Thymus (tissue), 11 donors: ENCODE measurements at regions not wholly inside any gene's neighbourhood (a gene's known extent, or its start where the extent isn't known, plus 50 kb on each side); places are given as distances from the start of the nearest gene placed in this dataset.
"Not testable (repeated sequence)": the region's sequence is repeated elsewhere in the genome, so short reads cannot be mapped to it uniquely, and the experiment has no call there.

ENCODE experiments used
- DNase-seq, 9 donors: peaks; one replicate each; pipeline ENCODE4 v3.0.0-alpha.2; 2013; ENCODE audit warnings: low spot score in 9 of 9, low read depth in 6 of 9, missing footprints in 1 of 9
- H3K27ac ChIP-seq, 2 donors: one replicate each; pipeline ENCODE4 v1.5.1; 2013; ENCODE audit warnings: control low read depth in 1 of 2, low read depth in 1 of 2, low read length in 1 of 2, mild to moderate bottlenecking in 1 of 2, moderate library complexity in 1 of 2
- H3K27me3 ChIP-seq, 2 donors: one replicate each; pipeline ENCODE4 v1.5.1; 2013; ENCODE audit warnings: low read length in 1 of 2; ENCODE audit not compliant: control insufficient read depth in 2 of 2, insufficient read depth in 1 of 2
- H3K36me3 ChIP-seq, 2 donors: one replicate each; pipeline ENCODE4 v1.5.1; 2013; ENCODE audit warnings: low read length in 1 of 2, mild to moderate bottlenecking in 1 of 2, moderate library complexity in 1 of 2; ENCODE audit not compliant: control insufficient read depth in 2 of 2, insufficient read depth in 2 of 2
- H3K4me1 ChIP-seq, 2 donors: one replicate each; pipeline ENCODE4 v1.5.1; 2013; ENCODE audit warnings: low read length in 2 of 2; ENCODE audit not compliant: control insufficient read depth in 2 of 2, insufficient read depth in 2 of 2
- H3K4me3 ChIP-seq, 2 donors: one replicate each; pipeline ENCODE4 v1.5.1; 2013; ENCODE audit warnings: low read length in 2 of 2, control low read depth in 1 of 2, mild to moderate bottlenecking in 1 of 2
- H3K9me3 ChIP-seq, 2 donors: one replicate each; pipeline ENCODE4 v1.5.1; 2013; ENCODE audit warnings: low read length in 1 of 2, mild to moderate bottlenecking in 1 of 2; ENCODE audit not compliant: control insufficient read depth in 2 of 2, insufficient read depth in 1 of 2
- WGBS: extraction: QIAGEN DNeasy Blood & Tissue Kit; methylation state at CpG from one replicate; pipeline ENCODE4 v1.1.7; 2013; 5-methylcytosine and 5-hydroxymethylcytosine counted together
- donor health status: healthy.

GRCh38 chr14:39497677-39498076, 65.4 kb upstream of the FBXO33 start:
- not testable (repeated sequence) for DNase-seq, H3K27me3 ChIP-seq, H3K4me1 ChIP-seq, H3K9me3 ChIP-seq, H3K4me3 ChIP-seq, H3K27ac ChIP-seq, H3K36me3 ChIP-seq
- 89% methylated on average over 3 of the region's 3 CpGs for WGBS

DNA sequence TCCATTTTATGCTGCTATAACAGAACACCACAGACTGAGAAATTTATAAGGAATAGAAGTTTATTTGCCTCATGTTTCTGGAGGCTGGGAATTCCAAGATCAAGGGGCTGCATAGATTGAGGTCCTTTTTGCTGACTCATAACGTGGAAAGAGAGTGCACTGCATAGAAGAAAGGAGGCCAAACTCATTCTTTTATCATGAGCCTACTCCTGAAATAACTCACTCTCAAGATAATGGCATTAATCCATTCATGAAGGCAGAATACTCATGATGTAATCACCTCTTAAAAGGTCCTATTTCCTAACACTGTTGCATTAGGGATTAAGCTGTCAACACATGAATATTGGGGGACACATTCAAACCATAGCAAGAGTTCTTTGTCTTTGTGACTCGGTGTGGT, 60.0 kb upstream of the FBXO33 start:
- Histone ChIP-seq H3K4me3 (no peak overlapping the region), H3K27ac (no peak overlapping the region), H3K27me3 (no peaks in the 10 kb centered on the region), H3K36me3 (no peaks in the 10 kb centered on the region), H3K9me3 (peaks cover 0 to 6% of the 10 kb centered on the region in 2 donors), H3K4me1 (no peaks in the 10 kb centered on the region)
- no peak for DNase-seq
- WGBS: 86% methylated on average over 2 of the region's 2 CpGs

- Histone ChIP-seq H3K9me3 (no peaks in the 10 kb centered on the region), H3K27me3 (no peaks in the 10 kb centered on the region), H3K36me3 (no peaks in the 10 kb centered on the region), H3K27ac (no peak overlapping the region), H3K4me1 (no peaks in the 10 kb centered on the region), H3K4me3 (no peak overlapping the region)
- DNase-seq: peak in 4 of 9 donors; percentile 3 to 30 (median 16)
- 20% methylated on average over 3 of the region's 3 CpGs for WGBS
These were observed 58.9 kb upstream of the FBXO33 start for GRCh38 chr14:39491134-39491571.

DNA sequence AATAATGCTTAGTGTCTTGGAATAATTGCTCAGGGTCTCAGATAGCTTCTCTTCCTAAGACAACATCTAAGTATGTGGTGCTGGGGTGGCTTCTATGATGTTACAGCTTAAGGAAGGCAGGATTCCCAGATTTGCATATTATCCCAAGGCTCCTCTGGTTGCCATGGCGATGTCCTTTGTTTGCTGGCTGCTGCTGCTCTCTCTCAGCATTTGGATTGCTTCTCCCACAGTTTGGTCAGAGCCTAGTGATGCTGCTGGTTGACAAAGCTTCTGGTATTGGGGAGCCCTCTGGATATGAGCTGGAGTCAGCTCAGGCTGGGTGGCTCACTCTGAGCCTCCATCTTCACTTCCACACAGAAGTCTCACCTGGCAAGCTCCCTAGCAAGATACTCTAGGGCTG, 56.4 kb upstream of the FBXO33 start:
- no peaks in the 10 kb centered on the region for H3K4me1 ChIP-seq
- no peak overlapping the region for H3K4me3 ChIP-seq
- no peaks in the 10 kb centered on the region for H3K9me3 ChIP-seq
- no peaks in the 10 kb centered on the region for H3K27me3 ChIP-seq
- WGBS: 70% methylated on average over 1 of the region's 1 CpG
- H3K36me3 ChIP-seq: no peaks in the 10 kb centered on the region
- DNase-seq: no peak
- no peak overlapping the region for H3K27ac ChIP-seq

- H3K36me3 ChIP-seq: no peaks in the 10 kb centered on the region
- no peak overlapping the region for H3K4me3 ChIP-seq
- no peak overlapping the region for H3K27ac ChIP-seq
- DNase-seq: no peak
- 77% methylated on average over 1 of the region's 1 CpG for WGBS
- no peaks in the 10 kb centered on the region for H3K4me1 ChIP-seq
- no peaks in the 10 kb centered on the region for H3K27me3 ChIP-seq
- H3K9me3 ChIP-seq: no peaks in the 10 kb centered on the region
These were observed 51.4 kb upstream of the FBXO33 start for GRCh38 chr14:39483682-39484081.
